Astrocyte (in vitro differentiated cells and primary cell): ENCODE measurements at regions not wholly inside any gene's neighbourhood (a gene's known extent, or its start where the extent isn't known, plus 50 kb on each side); places are given as distances from the start of the nearest gene placed in this dataset.

Experiments used
- CTCF ChIP-seq: IDR thresholded peaks from 2 replicates; pipeline ENCODE4 v1.5.1; 2011; ENCODE audit warnings: low read depth, mild to moderate bottlenecking, inconsistent platforms, low read length, moderate library complexity; ENCODE audit not compliant: insufficient read depth
- EZH2 ChIP-seq: IDR thresholded peaks from 2 replicates; pipeline ENCODE4 v1.6.1; 2012; ENCODE audit warnings: mild to moderate bottlenecking, low read length, inconsistent platforms; ENCODE audit not compliant: insufficient read depth

- TF ChIP-seq CTCF (no peak), EZH2 (no peak)
These were observed 59.9 kb upstream of the SMOX start for GRCh38 chr20:4088766-4089165.
